Fibroblast of pulmonary artery (primary cell): ENCODE measurements at regions not wholly inside any gene's neighbourhood (a gene's known extent, or its start where the extent isn't known, plus 50 kb on each side); places are given as distances from the start of the nearest gene placed in this dataset.
A peak's percentile ranks its signal among the peaks of the same experiment; 100 is the strongest.

Source experiments
- DNase-seq: peaks from one replicate; pipeline ENCODE4 v3.0.0-alpha.2; 2010; ENCODE audit warnings: low read depth
- H3K4me3 ChIP-seq: replicated peaks from 2 replicates; pipeline ENCODE4 v1.5.1; 2011; ENCODE audit warnings: low read depth, mild to moderate bottlenecking, control low read depth, low read length, moderate library complexity
- CTCF ChIP-seq: IDR thresholded peaks from 2 replicates; pipeline ENCODE4 v1.5.1; 2011; ENCODE audit warnings: mild to moderate bottlenecking, control low read depth, low read length, inconsistent platforms; ENCODE audit errors: missing control alignments

GRCh38 chr6:140048202-140048790, 673.8 kb upstream of the CITED2 start:
- no peak for DNase-seq
- TF ChIP-seq CTCF = no peak
- H3K4me3 ChIP-seq = no peak overlapping the region

- DNase-seq = no peak
- no peak for TF ChIP-seq CTCF
- no peak overlapping the region for H3K4me3 ChIP-seq
Observed at GRCh38 chr6:140047321-140047720, 672.9 kb upstream of the CITED2 start.

DNA sequence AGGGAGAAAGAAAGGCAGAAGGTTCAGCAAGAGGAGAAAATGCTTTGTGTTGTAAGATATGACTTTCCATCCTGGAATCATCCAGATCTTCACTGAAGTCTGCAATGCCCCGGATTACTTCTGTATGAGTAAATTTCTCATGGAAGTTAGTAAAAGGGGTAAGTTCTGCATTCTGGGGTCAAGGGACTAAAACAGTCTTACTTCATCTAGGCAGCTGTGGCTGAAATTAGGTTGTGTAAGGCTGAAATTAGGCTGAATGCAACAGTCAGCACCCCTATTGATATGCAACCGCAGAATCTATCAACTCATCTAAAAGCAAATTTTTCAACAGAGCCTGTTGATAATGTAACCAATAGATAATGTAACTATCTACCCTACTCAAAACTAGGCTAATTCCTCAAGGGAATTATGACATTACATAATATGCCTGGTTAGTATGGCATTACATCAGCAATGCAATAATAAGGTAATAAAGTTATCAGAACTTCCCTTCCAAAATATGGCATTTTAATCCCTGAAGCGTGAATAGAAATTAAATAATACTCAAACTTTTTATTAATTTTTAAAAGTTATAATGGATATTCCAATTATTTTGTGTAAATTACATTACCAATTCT, 671.7 kb upstream of the CITED2 start:
- H3K4me3 ChIP-seq = no peak overlapping the region

DNA sequence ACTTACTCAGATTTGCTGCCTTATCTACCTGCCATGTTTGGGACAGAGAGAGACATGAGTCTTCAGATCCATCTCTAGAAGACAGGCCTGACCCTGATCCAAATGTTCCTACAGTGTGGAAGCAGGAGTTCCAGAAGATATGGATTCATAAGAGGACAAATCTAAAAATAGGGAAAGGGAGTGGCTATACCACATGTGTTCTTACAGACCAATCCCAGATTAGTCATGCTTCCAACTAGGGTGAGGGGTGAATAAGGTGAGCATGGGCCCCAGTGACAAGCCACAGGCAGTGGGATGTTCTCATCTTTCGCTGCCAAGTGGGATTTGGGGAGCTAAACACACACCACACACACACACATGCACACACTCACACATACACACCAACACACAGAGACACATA, 670.7 kb upstream of the CITED2 start:
- H3K4me3 ChIP-seq = no peak overlapping the region
- no peak for TF ChIP-seq CTCF
- no peak for DNase-seq

More for the DNA sequence above, 671.7 kb upstream of the CITED2 start:
- no peak for TF ChIP-seq CTCF
- DNase-seq = no peak

- TF ChIP-seq CTCF = no peak
- no peak for DNase-seq
- H3K4me3 ChIP-seq = no peak overlapping the region
Observed at GRCh38 chr6:140044626-140045025, 670.2 kb upstream of the CITED2 start.

GRCh38 chr6:140043762-140044378, 669.4 kb upstream of the CITED2 start:
- DNase-seq = peak; percentile 7
- TF ChIP-seq CTCF = no peak
- no peak overlapping the region for H3K4me3 ChIP-seq

- peak; percentile 81 for DNase-seq
- H3K4me3 ChIP-seq = no peak overlapping the region
- no peak for TF ChIP-seq CTCF
Observed at GRCh38 chr6:140043357-140043756, 668.9 kb upstream of the CITED2 start.
